AG10803 (cell line): ENCODE measurements at regions not wholly inside any gene's neighbourhood (a gene's known extent, or its start where the extent isn't known, plus 50 kb on each side); places are given as distances from the start of the nearest gene placed in this dataset.

Experiments used
- DNase-seq: peaks from one replicate; pipeline ENCODE4 v3.0.0; 2010; ENCODE audit warnings: low read depth
- H3K4me3 ChIP-seq: 2 replicates; pipeline ENCODE4 v1.5.1; 2011; ENCODE audit warnings: mild to moderate bottlenecking, low read length, control low read depth
- TF ChIP-seq, protein P1 (sequence below): conservative IDR thresholded peaks from 2 replicates; pipeline ENCODE4 v1.5.1; 2011; ENCODE audit warnings: mild to moderate bottlenecking, low read length, control low read depth, inconsistent platforms

DNA sequence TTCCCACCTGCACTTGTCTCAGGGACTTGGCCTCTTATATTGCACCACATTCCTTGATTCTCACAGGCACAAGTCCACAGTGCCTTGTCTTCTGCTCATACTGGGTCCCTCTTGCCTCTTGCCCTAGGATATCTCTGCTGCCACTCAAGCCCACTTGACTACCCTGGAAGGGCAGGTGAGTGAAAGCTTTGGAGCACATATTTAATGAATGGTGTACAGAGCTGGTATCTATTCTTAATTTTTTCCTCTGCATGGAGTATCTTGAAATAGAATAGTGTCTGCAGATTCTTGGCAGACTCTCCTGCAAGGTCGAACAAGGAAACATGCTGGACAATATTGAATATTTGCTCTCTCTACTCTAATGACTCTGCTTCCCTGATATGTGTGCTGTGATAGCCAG lies 1248.0 kb downstream of the MAT2B start:
- DNase-seq: no peak
- TF ChIP-seq, protein P1, sequence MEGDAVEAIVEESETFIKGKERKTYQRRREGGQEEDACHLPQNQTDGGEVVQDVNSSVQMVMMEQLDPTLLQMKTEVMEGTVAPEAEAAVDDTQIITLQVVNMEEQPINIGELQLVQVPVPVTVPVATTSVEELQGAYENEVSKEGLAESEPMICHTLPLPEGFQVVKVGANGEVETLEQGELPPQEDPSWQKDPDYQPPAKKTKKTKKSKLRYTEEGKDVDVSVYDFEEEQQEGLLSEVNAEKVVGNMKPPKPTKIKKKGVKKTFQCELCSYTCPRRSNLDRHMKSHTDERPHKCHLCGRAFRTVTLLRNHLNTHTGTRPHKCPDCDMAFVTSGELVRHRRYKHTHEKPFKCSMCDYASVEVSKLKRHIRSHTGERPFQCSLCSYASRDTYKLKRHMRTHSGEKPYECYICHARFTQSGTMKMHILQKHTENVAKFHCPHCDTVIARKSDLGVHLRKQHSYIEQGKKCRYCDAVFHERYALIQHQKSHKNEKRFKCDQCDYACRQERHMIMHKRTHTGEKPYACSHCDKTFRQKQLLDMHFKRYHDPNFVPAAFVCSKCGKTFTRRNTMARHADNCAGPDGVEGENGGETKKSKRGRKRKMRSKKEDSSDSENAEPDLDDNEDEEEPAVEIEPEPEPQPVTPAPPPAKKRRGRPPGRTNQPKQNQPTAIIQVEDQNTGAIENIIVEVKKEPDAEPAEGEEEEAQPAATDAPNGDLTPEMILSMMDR: no peak
- no peak overlapping the region for H3K4me3 ChIP-seq

DNA sequence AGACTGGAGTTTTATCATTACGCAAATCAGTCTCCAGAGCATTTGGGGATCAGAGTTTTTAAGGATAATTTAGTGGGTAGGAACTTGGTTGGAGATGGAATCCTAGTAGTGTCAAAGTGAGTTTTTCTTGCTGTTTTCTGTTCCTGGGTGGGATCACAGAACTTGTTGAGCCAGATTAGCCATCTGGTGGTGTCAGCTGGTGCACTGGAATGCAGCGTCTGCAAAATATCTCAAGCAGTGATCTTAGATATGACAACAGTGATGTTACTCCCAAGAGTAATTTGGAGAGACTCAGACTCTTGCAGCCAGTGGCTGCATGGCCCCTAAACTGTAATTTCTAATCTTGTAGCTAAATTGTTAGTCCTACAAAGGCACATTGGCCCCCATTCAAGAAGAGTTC lies 1257.8 kb downstream of the MAT2B start:
- TF ChIP-seq, protein P1: no peak
- no peak for DNase-seq
- no peak overlapping the region for H3K4me3 ChIP-seq

DNA sequence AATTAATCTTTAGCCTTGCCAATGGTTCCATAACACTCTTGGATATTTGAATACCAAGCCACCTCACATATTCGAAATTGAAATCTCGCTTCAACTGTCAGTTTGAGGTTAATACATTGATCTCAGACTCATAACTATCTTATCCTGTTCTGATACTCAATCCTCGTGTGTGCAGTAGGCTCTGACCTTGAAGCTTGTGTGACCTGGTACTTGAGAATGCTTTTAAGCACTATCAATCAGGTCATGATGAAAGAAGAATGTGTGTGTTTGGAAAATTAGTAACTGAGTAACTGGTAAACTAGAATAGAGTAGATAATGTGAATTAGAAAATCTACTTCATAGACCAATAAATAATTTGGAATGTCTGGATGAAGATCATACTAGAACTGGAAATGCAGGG lies 1266.7 kb downstream of the MAT2B start:
- no peak overlapping the region for H3K4me3 ChIP-seq
- TF ChIP-seq, protein P1: no peak
- DNase-seq: no peak

DNA sequence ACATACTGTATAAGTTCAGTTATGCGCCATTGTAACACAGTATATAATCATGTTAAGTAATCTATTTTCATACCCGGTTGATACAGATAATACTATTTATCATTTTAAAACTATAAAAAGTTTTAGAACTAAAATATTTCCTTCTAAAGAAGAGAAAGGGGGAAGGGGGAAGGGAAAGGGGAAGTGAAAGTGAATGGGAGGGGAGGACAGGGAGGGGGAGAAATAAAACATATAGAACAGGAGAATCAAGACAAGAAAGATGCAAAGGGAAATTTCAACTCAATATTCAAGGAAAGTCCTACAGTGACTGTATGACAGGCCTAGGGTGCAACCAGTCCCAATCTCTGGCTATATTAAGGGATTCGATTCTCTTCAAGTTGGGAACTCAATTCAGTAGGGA lies 1278.8 kb downstream of the MAT2B start:
- TF ChIP-seq, protein P1: no peak

DNA sequence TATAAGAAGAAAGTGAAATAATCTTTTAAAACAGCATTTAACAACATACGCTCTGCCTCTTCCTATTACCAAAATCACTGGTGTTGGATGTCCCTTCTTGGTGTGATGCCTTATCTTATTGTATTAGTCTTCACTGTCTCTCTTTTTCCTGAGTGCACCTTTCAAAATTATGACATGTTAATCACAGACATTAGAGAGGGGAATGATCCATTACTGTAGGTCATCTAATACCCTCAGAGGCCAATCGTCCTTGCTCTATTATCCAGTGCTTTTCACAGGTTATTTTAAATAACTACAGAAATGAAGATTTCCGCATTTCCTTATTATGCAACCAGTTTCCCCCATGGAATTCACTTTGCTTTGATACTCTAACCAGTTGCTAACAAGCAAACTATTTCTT lies 1292.7 kb downstream of the MAT2B start:
- no peak for DNase-seq
- TF ChIP-seq, protein P1: no peak
- no peak overlapping the region for H3K4me3 ChIP-seq

More for the DNA sequence above, 1278.8 kb downstream of the MAT2B start:
- no peak for DNase-seq
- H3K4me3 ChIP-seq: no peak overlapping the region

DNA sequence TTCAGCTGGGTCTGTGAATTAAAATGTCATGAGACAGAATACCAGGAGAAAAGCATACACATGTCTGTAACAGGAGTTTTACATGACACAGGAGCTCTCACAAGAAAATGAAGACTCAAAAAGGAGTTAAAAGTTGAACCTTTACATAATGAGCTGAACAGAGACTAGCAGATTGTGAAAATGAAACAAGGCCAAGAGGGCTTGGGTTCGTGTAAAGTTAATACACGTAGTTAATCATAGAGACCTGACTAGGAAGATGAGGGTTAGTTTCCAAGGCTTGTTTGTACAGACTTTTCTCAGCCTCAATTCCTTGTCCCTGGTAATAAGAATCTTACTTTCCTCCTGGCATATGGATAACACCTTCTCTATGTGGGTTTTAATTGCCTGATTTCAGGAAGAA lies 1294.0 kb downstream of the MAT2B start:
- DNase-seq: no peak
- TF ChIP-seq, protein P1: no peak
- H3K4me3 ChIP-seq: no peak overlapping the region

DNA sequence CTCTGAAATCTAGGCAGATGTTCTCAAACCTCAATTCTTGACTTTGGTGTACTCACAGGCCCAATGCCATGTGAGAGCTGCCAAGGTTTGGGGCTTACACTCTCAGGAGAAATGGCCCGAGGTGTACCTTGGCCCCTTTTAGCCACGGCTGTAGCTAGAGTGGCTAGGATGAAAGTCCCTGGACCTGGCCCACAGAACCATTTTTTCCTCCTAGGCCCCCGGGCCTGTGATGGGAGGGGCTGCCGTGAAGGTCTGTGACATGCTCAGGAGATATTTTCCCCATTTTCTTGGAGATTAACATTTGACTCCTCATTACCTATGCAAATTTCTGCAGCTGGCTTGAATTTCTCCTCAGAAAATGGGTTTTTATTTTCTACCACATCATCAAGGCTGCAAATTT lies 1296.5 kb downstream of the MAT2B start:
- TF ChIP-seq, protein P1: no peak
- no peak for DNase-seq
- H3K4me3 ChIP-seq: no peak overlapping the region
